ENCODE measurements at regions not wholly inside any gene's neighbourhood (a gene's known extent, or its start where the extent isn't known, plus 50 kb on each side); places are given as distances from the start of the nearest gene placed in this dataset.

DNA sequence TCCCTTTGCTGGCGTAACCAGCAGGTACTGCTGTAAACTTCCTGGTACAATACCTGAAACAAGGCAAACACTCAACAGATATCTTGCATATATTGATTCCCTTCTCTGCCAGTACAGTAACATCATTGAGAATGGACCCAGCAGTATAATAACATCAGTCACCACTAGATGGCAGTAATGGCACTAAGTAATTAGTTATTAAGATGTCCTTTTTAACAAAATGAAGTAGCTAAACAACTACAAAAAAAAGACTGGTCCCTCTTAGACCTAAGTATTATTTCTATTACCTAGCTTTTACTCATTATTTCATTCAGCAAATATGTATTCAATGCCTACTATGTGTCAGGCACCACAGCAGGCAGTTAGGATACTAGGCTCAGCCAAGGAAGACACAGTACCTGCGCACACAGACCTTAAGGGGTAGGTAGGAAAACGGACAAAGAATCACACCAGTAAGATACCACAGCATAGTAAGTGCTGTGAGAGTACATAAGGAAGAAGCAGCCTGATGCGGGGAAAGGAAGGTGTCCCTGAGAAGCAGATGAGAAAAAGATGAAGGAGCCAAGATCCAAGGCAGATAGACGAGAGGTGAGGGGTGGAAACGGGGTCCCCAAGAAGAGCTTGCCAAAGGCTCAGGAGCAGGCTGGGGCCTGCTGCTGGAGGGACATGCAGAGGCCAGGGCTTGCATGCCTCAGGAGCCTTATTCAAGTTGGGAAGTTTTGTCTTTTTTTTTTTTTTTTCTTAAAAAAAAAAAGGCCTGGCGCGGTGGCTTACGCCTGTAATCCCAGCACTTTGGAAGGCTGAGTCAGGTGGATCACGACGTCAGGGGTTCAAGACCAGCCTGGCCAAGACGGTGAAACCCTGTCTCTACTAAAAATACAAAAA, 102.7 kb upstream of the CHD2 start (continued):
- TF ChIP-seq, protein P1, sequence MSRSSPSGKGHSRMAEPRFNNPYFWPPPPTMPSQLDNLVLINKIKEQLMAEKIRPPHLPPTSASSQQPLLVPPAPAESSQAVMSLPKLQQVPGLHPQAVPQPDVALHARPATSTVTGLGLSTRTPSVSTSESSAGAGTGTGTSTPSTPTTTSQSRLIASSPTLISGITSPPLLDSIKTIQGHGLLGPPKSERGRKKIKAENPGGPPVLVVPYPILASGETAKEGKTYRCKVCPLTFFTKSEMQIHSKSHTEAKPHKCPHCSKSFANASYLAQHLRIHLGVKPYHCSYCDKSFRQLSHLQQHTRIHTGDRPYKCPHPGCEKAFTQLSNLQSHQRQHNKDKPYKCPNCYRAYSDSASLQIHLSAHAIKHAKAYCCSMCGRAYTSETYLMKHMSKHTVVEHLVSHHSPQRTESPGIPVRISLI (CRISPR knock-in tag; IDR thresholded peaks at IDR 0.05; ENCODE audit: borderline replicate concordance) = peak; percentile 33; the same call in 1 of the 2 replicates
- no peak for TF ChIP-seq ZNF792 (CRISPR knock-in tag; IDR thresholded peaks at IDR 0.05)
- TF ChIP-seq ZNF546 (CRISPR knock-in tag; conservative IDR thresholded peaks at IDR 0.05) = no peak
- TF ChIP-seq ZBTB7A (CRISPR knock-in tag; IDR thresholded peaks at IDR 0.05) = no peak
- TF ChIP-seq HOXA3 (CRISPR knock-in tag; IDR thresholded peaks at IDR 0.05) = no peak
- TF ChIP-seq ZFP41 (CRISPR knock-in tag; IDR thresholded peaks at IDR 0.05; ENCODE audit: borderline replicate concordance) = no peak
- no peak for TF ChIP-seq ZNF616 (CRISPR knock-in tag; IDR thresholded peaks at IDR 0.05; ENCODE audit: low read depth)
- TF ChIP-seq HDAC2 (CRISPR knock-in tag; IDR thresholded peaks at IDR 0.05) = peak; percentile 20; the same call in 1 of the 2 replicates
- TF ChIP-seq RAD21 (CRISPR knock-in tag; IDR thresholded peaks at IDR 0.05) = peak; percentile 27; the same call in 1 of the 2 replicates
- TF ChIP-seq ZBTB1 (CRISPR knock-in tag; IDR thresholded peaks at IDR 0.05; ENCODE audit: borderline replicate concordance) = no peak
- TF ChIP-seq ZNF614 (CRISPR knock-in tag; IDR thresholded peaks at IDR 0.05; ENCODE audit: borderline replicate concordance) = no peak
- no peak for TF ChIP-seq ZNF605 (CRISPR knock-in tag; IDR thresholded peaks at IDR 0.05)
- TF ChIP-seq RELA (CRISPR knock-in tag; IDR thresholded peaks at IDR 0.05) = no peak
- TF ChIP-seq ETV5 (CRISPR knock-in tag; IDR thresholded peaks at IDR 0.05; ENCODE audit: borderline replicate concordance) = no peak
- TF ChIP-seq, protein P2, sequence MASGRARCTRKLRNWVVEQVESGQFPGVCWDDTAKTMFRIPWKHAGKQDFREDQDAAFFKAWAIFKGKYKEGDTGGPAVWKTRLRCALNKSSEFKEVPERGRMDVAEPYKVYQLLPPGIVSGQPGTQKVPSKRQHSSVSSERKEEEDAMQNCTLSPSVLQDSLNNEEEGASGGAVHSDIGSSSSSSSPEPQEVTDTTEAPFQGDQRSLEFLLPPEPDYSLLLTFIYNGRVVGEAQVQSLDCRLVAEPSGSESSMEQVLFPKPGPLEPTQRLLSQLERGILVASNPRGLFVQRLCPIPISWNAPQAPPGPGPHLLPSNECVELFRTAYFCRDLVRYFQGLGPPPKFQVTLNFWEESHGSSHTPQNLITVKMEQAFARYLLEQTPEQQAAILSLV (CRISPR knock-in tag; IDR thresholded peaks at IDR 0.05; ENCODE audit: borderline replicate concordance) = no peak
- no peak for TF ChIP-seq ZBTB21 (CRISPR knock-in tag; IDR thresholded peaks at IDR 0.05)
- TF ChIP-seq, protein P3, sequence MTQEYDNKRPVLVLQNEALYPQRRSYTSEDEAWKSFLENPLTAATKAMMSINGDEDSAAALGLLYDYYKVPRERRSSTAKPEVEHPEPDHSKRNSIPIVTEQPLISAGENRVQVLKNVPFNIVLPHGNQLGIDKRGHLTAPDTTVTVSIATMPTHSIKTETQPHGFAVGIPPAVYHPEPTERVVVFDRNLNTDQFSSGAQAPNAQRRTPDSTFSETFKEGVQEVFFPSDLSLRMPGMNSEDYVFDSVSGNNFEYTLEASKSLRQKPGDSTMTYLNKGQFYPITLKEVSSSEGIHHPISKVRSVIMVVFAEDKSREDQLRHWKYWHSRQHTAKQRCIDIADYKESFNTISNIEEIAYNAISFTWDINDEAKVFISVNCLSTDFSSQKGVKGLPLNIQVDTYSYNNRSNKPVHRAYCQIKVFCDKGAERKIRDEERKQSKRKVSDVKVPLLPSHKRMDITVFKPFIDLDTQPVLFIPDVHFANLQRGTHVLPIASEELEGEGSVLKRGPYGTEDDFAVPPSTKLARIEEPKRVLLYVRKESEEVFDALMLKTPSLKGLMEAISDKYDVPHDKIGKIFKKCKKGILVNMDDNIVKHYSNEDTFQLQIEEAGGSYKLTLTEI (CRISPR knock-in tag; conservative IDR thresholded peaks at IDR 0.05) = no peak
- TF ChIP-seq TBX3 (IDR thresholded peaks at IDR 0.05; ENCODE audit: borderline replicate concordance) = no peak
- no peak for TF ChIP-seq RXRB (CRISPR knock-in tag; IDR thresholded peaks at IDR 0.05; ENCODE audit: borderline replicate concordance)
- TF ChIP-seq, protein P4, sequence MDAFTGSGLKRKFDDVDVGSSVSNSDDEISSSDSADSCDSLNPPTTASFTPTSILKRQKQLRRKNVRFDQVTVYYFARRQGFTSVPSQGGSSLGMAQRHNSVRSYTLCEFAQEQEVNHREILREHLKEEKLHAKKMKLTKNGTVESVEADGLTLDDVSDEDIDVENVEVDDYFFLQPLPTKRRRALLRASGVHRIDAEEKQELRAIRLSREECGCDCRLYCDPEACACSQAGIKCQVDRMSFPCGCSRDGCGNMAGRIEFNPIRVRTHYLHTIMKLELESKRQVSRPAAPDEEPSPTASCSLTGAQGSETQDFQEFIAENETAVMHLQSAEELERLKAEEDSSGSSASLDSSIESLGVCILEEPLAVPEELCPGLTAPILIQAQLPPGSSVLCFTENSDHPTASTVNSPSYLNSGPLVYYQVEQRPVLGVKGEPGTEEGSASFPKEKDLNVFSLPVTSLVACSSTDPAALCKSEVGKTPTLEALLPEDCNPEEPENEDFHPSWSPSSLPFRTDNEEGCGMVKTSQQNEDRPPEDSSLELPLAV (CRISPR knock-in tag; conservative IDR thresholded peaks at IDR 0.05; ENCODE audit: low read depth) = no peak
- no peak for TF ChIP-seq HDAC6 (IDR thresholded peaks at IDR 0.05; ENCODE audit: low read depth, low read length)
- TF ChIP-seq SMC3 (IDR thresholded peaks at IDR 0.05; ENCODE audit: low read length) = peak; percentile 51
- TF ChIP-seq NRL (CRISPR knock-in tag; IDR thresholded peaks at IDR 0.05; ENCODE audit: borderline replicate concordance) = no peak
- TF ChIP-seq DNMT3B (CRISPR knock-in tag; conservative IDR thresholded peaks at IDR 0.05) = 0 out of 2 replicates have a peak, but pooled peaks have one; percentile 31
- TF ChIP-seq TEAD3 (CRISPR knock-in tag; optimal IDR thresholded peaks at IDR 0.05; ENCODE audit: borderline replicate concordance) = peak; percentile 8
- TF ChIP-seq ZNF235 (CRISPR knock-in tag; IDR thresholded peaks at IDR 0.05; ENCODE audit: borderline replicate concordance) = no peak
